ENCODE measurements at regions not wholly inside any gene's neighbourhood (a gene's known extent, or its start where the extent isn't known, plus 50 kb on each side); places are given as distances from the start of the nearest gene placed in this dataset.

- TF ChIP-seq EZH2 (optimal IDR thresholded peaks at IDR 0.05; ENCODE audit: low read depth, low read length) (no peak), CTCF (IDR thresholded peaks at IDR 0.05; ENCODE audit: low read length) (no peak), EZH2phosphoT487 (IDR thresholded peaks at IDR 0.05; ENCODE audit: low read length) (no peak)
- Histone ChIP-seq H3F3A (ENCODE audit: insufficient read depth, low read length) (no peaks in the 10 kb centered on the region), H3K27me3 (replicated peaks; ENCODE audit: insufficient read depth, low read length) (no peaks in the 10 kb centered on the region), H3K27ac (ENCODE audit: low read length) (no peak overlapping the region), H3K9me2 (replicated peaks; ENCODE audit: insufficient read depth, low read length) (no peaks in the 10 kb centered on the region), H3K4me2 (ENCODE audit: low read depth, low read length) (no peak overlapping the region), H3K36me3 (replicated peaks; ENCODE audit: insufficient read depth, low read length) (no peaks in the 10 kb centered on the region), H3K4me3 (ENCODE audit: low read length) (no peak overlapping the region), H3K9me3 (replicated peaks; ENCODE audit: insufficient read depth, low read length) (no peaks in the 10 kb centered on the region), H3K9ac (ENCODE audit: low read length) (no peak overlapping the region), H4K20me1 (ENCODE audit: insufficient read depth, low read length) (no peaks in the 10 kb centered on the region), H3K4me1 (ENCODE audit: low read length) (no peaks in the 10 kb centered on the region), H3K79me2 (ENCODE audit: low read length) (no peaks in the 10 kb centered on the region), H2AFZ (ENCODE audit: low read length) (no peak overlapping the region)
- DNase-seq, result no peak
Observed at GRCh38 chr18:22778996-22779395, 154.1 kb upstream of the RBBP8 start.

DNA sequence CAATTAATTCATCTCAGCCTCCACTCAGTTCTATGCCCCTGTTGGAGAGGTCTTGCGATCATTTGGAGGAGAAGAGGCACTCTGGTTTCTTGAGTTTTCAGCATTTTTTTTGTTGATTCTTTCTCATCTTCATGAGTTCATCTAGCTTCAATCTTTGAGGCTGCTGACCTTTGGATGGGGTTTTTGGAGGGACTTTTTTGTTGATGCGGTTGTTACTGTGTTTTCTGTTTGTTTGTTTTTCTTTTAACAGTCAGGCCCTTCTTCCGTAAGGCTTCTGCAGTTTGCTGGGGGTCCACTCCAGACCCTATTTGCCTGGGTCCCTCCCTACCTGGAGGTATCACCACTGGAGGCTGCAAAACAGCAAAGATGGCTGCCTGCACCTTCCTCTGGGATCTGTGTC, 149.9 kb upstream of the RBBP8 start:
- no peak for TF ChIP-seq EZH2phosphoT487 (IDR thresholded peaks at IDR 0.05; ENCODE audit: low read length)
- no peak for TF ChIP-seq EZH2 (optimal IDR thresholded peaks at IDR 0.05; ENCODE audit: low read depth, low read length)
- no peak for TF ChIP-seq CTCF (IDR thresholded peaks at IDR 0.05; ENCODE audit: low read length)
- H3F3A ChIP-seq (ENCODE audit: insufficient read depth, low read length), result no peaks in the 10 kb centered on the region
- H3K36me3 ChIP-seq (replicated peaks; ENCODE audit: insufficient read depth, low read length), result no peaks in the 10 kb centered on the region
- no peak overlapping the region for H3K27ac ChIP-seq (ENCODE audit: low read length)
- H2AFZ ChIP-seq (ENCODE audit: low read length), result no peak overlapping the region
- H3K9me3 ChIP-seq (replicated peaks; ENCODE audit: insufficient read depth, low read length), result no peaks in the 10 kb centered on the region
- no peaks in the 10 kb centered on the region for H3K79me2 ChIP-seq (ENCODE audit: low read length)
- no peak overlapping the region for H3K9ac ChIP-seq (ENCODE audit: low read length)
- no peak for DNase-seq
- H3K4me3 ChIP-seq (ENCODE audit: low read length), result no peak overlapping the region
- no peaks in the 10 kb centered on the region for H3K27me3 ChIP-seq (replicated peaks; ENCODE audit: insufficient read depth, low read length)
- H3K9me2 ChIP-seq (replicated peaks; ENCODE audit: insufficient read depth, low read length), result no peaks in the 10 kb centered on the region
- no peak overlapping the region for H3K4me2 ChIP-seq (ENCODE audit: low read depth, low read length)
- H3K4me1 ChIP-seq (ENCODE audit: low read length), result no peaks in the 10 kb centered on the region
- no peaks in the 10 kb centered on the region for H4K20me1 ChIP-seq (ENCODE audit: insufficient read depth, low read length)

DNA sequence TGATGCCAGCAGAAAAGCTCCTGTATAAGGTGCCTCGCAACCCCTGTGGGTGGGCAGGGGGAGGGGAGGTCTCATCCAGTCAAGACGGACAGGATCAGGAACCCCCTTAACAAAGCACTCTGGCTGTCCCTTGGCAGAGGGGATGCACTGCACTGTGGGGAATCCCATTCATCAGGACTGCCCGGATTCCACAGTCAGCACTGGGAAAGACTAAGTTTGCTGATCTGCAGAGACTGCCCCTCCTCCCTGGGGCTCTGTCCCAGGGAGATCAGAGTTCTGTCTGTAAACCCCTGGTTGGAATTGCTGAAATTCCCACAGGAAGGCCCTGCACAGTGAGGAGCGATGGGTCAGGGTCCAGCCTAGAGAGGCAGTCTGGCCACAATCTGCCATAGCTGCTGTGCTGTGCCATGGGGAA, 149.5 kb upstream of the RBBP8 start:
- TF ChIP-seq CTCF (IDR thresholded peaks at IDR 0.05; ENCODE audit: low read length), result no peak
- TF ChIP-seq EZH2 (optimal IDR thresholded peaks at IDR 0.05; ENCODE audit: low read depth, low read length), result no peak
- no peak for TF ChIP-seq EZH2phosphoT487 (IDR thresholded peaks at IDR 0.05; ENCODE audit: low read length)
- Histone ChIP-seq H4K20me1 (ENCODE audit: insufficient read depth, low read length) (no peaks in the 10 kb centered on the region), H3K9me2 (replicated peaks; ENCODE audit: insufficient read depth, low read length) (no peaks in the 10 kb centered on the region), H2AFZ (ENCODE audit: low read length) (no peak overlapping the region), H3K27ac (ENCODE audit: low read length) (no peak overlapping the region), H3K36me3 (replicated peaks; ENCODE audit: insufficient read depth, low read length) (no peaks in the 10 kb centered on the region), H3K4me3 (ENCODE audit: low read length) (no peak overlapping the region), H3K9ac (ENCODE audit: low read length) (no peak overlapping the region), H3F3A (ENCODE audit: insufficient read depth, low read length) (no peaks in the 10 kb centered on the region), H3K79me2 (ENCODE audit: low read length) (no peaks in the 10 kb centered on the region), H3K4me1 (ENCODE audit: low read length) (no peaks in the 10 kb centered on the region), H3K27me3 (replicated peaks; ENCODE audit: insufficient read depth, low read length) (no peaks in the 10 kb centered on the region), H3K9me3 (replicated peaks; ENCODE audit: insufficient read depth, low read length) (no peaks in the 10 kb centered on the region), H3K4me2 (ENCODE audit: low read depth, low read length) (no peak overlapping the region)
- DNase-seq, result no peak

Measured in MM.1S (cell line).